ENCODE measurements at regions not wholly inside any gene's neighbourhood (a gene's known extent, or its start where the extent isn't known, plus 50 kb on each side); places are given as distances from the start of the nearest gene placed in this dataset.

DNA sequence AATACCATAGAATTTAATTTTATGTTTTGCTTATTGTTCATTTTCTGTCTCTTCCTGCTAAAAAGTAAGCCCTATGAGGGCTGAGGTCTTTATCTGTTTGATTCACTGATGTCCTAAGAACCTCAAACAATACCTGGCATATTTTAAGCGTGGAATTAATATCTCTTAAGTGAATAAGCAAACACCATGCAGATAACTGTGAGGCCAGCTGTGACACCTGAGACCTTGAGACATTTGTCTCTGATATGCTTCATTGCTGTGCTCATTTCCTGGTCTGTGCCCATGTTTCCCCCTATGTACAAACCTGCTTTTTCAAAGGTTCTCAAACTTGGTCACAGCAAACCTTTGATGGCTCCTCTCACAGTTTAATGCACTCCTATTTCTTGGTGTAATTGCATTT is 254.6 kb downstream of the COG6 start:
- Histone ChIP-seq H3K27ac (ENCODE audit: insufficient read depth, low read length) (no peak overlapping the region), H3K4me3 (replicated peaks in 1 of 4; ENCODE audit: control extremely low read depth in 1 of 4, insufficient read depth in 1 of 4, low read depth in 3 of 4, low read length in 4 of 4) (no peak overlapping the region), H3K4me2 (ENCODE audit: extremely low read depth, insufficient read depth, low read length) (no peak overlapping the region), H3K9me3 (ENCODE audit: control insufficient read depth, insufficient read depth, low read depth, low read length) (no peaks in the 10 kb centered on the region), H3K4me1 (ENCODE audit: control insufficient read depth, extremely low read depth, insufficient read depth, low read length) (no peaks in the 10 kb centered on the region), H2AFZ (ENCODE audit: low read length) (no peak overlapping the region), H4K20me1 (ENCODE audit: control insufficient read depth, extremely low read depth, insufficient read depth, low read length) (no peaks in the 10 kb centered on the region), H3K79me2 (ENCODE audit: control insufficient read depth, insufficient read depth, low read length) (no peaks in the 10 kb centered on the region), H3K9ac (ENCODE audit: insufficient read depth, low read length) (no peak overlapping the region), H3K36me3 (ENCODE audit: control insufficient read depth, insufficient read depth, low read length) (no peaks in the 10 kb centered on the region), H3K27me3 (ENCODE audit: control insufficient read depth, insufficient read depth, low read length) (no peaks in the 10 kb centered on the region)
- DNase-seq (ENCODE audit: low read depth in 2 of 2): no peak
- TF ChIP-seq EZH2 (IDR thresholded peaks at IDR 0.05; ENCODE audit: low read length, missing control alignments): no peak
- TF ChIP-seq, protein P1, sequence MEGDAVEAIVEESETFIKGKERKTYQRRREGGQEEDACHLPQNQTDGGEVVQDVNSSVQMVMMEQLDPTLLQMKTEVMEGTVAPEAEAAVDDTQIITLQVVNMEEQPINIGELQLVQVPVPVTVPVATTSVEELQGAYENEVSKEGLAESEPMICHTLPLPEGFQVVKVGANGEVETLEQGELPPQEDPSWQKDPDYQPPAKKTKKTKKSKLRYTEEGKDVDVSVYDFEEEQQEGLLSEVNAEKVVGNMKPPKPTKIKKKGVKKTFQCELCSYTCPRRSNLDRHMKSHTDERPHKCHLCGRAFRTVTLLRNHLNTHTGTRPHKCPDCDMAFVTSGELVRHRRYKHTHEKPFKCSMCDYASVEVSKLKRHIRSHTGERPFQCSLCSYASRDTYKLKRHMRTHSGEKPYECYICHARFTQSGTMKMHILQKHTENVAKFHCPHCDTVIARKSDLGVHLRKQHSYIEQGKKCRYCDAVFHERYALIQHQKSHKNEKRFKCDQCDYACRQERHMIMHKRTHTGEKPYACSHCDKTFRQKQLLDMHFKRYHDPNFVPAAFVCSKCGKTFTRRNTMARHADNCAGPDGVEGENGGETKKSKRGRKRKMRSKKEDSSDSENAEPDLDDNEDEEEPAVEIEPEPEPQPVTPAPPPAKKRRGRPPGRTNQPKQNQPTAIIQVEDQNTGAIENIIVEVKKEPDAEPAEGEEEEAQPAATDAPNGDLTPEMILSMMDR (conservative IDR thresholded peaks at IDR 0.05 in 1 of 2, IDR thresholded peaks at IDR 0.05 in 1 of 2; ENCODE audit: low read depth in 1 of 2, low read length in 2 of 2): no peak

DNA sequence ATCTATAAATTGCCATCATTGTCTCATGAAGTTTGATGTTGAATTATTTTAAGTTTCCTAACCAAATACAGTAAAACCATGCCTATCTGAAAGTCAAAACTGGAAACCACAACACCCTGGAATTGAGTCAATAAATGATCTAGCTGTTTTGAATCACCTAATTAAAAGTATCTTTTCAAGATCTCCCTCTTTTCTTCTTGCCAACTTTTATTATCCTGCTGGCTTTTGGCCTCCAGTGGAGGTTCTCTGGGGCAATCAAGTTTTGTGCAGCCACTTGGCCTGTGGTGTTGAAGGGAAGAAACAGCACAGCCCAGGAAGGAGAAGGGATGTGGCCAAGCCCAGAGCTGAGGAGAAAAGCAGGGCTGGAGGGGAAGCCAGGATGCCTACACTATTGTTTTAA is 255.4 kb downstream of the COG6 start:
- H3K4me2 ChIP-seq (ENCODE audit: extremely low read depth, insufficient read depth, low read length): no peak overlapping the region
- TF ChIP-seq EZH2 (IDR thresholded peaks at IDR 0.05; ENCODE audit: low read length, missing control alignments): no peak
- TF ChIP-seq, protein P1 (conservative IDR thresholded peaks at IDR 0.05 in 1 of 2, IDR thresholded peaks at IDR 0.05 in 1 of 2; ENCODE audit: low read depth in 1 of 2, low read length in 2 of 2): no peak
- H3K36me3 ChIP-seq (ENCODE audit: control insufficient read depth, insufficient read depth, low read length): no peaks in the 10 kb centered on the region
- DNase-seq (ENCODE audit: low read depth in 2 of 2): peak; percentile 6 to 34
- no peaks in the 10 kb centered on the region for H3K27me3 ChIP-seq (ENCODE audit: control insufficient read depth, insufficient read depth, low read length)
- H4K20me1 ChIP-seq (ENCODE audit: control insufficient read depth, extremely low read depth, insufficient read depth, low read length): no peaks in the 10 kb centered on the region
- no peak overlapping the region for H3K9ac ChIP-seq (ENCODE audit: insufficient read depth, low read length)
- no peaks in the 10 kb centered on the region for H3K9me3 ChIP-seq (ENCODE audit: control insufficient read depth, insufficient read depth, low read depth, low read length)
- H3K79me2 ChIP-seq (ENCODE audit: control insufficient read depth, insufficient read depth, low read length): no peaks in the 10 kb centered on the region
- H2AFZ ChIP-seq (ENCODE audit: low read length): no peak overlapping the region
- no peak overlapping the region for H3K4me3 ChIP-seq (replicated peaks in 1 of 4; ENCODE audit: control extremely low read depth in 1 of 4, insufficient read depth in 1 of 4, low read depth in 3 of 4, low read length in 4 of 4)
- no peak overlapping the region for H3K27ac ChIP-seq (ENCODE audit: insufficient read depth, low read length)
- no peaks in the 10 kb centered on the region for H3K4me1 ChIP-seq (ENCODE audit: control insufficient read depth, extremely low read depth, insufficient read depth, low read length)

DNA sequence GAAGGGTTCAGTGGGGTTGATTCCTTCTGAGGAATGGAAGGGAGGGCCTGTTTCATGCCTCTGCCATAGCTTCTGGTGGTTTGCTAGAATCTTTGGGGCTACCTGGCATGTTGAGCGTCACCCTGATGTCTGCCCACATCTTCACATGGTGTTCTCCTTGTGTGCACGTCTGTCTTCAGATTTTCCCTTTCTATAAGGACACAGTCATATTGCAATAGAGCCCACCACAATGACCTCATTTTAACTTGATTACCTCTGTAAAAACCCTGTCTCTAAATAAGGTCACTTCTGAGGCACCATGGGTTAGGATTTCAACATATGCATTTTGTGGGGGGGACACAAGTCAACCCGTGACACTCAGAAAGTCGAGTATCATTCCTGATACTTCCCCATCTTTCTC is 257.9 kb downstream of the COG6 start:
- no peaks in the 10 kb centered on the region for H3K79me2 ChIP-seq (ENCODE audit: control insufficient read depth, insufficient read depth, low read length)
- no peaks in the 10 kb centered on the region for H3K4me1 ChIP-seq (ENCODE audit: control insufficient read depth, extremely low read depth, insufficient read depth, low read length)
- TF ChIP-seq, protein P1 (conservative IDR thresholded peaks at IDR 0.05 in 1 of 2, IDR thresholded peaks at IDR 0.05 in 1 of 2; ENCODE audit: low read depth in 1 of 2, low read length in 2 of 2): no peak
- no peak for TF ChIP-seq EZH2 (IDR thresholded peaks at IDR 0.05; ENCODE audit: low read length, missing control alignments)
- no peaks in the 10 kb centered on the region for H4K20me1 ChIP-seq (ENCODE audit: control insufficient read depth, extremely low read depth, insufficient read depth, low read length)
- no peaks in the 10 kb centered on the region for H3K36me3 ChIP-seq (ENCODE audit: control insufficient read depth, insufficient read depth, low read length)
- H3K9me3 ChIP-seq (ENCODE audit: control insufficient read depth, insufficient read depth, low read depth, low read length): no peaks in the 10 kb centered on the region
- no peak for DNase-seq (ENCODE audit: low read depth in 2 of 2)
- no peak overlapping the region for H3K4me2 ChIP-seq (ENCODE audit: extremely low read depth, insufficient read depth, low read length)
- no peaks in the 10 kb centered on the region for H3K27me3 ChIP-seq (ENCODE audit: control insufficient read depth, insufficient read depth, low read length)
- no peak overlapping the region for H2AFZ ChIP-seq (ENCODE audit: low read length)
- no peak overlapping the region for H3K9ac ChIP-seq (ENCODE audit: insufficient read depth, low read length)
- no peak overlapping the region for H3K27ac ChIP-seq (ENCODE audit: insufficient read depth, low read length)
- no peak overlapping the region for H3K4me3 ChIP-seq (replicated peaks in 1 of 4; ENCODE audit: control extremely low read depth in 1 of 4, insufficient read depth in 1 of 4, low read depth in 3 of 4, low read length in 4 of 4)

Measured in fibroblast of lung (primary cell).